ENCODE measurements at regions not wholly inside any gene's neighbourhood (a gene's known extent, or its start where the extent isn't known, plus 50 kb on each side); places are given as distances from the start of the nearest gene placed in this dataset.

DNA sequence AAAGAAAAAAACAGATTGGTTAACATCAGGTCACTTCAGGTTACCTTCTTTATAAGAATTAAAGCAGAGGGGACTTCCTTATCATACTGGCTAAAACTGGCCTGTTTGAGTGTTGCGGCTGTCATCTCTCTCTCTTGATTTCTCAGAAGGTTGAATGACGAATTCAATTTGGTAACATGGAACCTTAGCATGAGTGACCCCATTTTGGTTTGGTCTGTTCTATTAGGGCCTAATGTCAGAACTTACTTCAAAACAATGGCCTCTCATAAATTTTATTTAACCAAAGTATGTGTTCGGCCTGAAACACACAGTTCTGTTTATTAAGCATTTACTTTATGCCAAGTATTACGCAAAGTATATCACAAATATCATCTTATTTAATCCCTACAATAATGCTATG, 147.5 kb downstream of the CAAP1 start:
- TF ChIP-seq, protein P1, sequence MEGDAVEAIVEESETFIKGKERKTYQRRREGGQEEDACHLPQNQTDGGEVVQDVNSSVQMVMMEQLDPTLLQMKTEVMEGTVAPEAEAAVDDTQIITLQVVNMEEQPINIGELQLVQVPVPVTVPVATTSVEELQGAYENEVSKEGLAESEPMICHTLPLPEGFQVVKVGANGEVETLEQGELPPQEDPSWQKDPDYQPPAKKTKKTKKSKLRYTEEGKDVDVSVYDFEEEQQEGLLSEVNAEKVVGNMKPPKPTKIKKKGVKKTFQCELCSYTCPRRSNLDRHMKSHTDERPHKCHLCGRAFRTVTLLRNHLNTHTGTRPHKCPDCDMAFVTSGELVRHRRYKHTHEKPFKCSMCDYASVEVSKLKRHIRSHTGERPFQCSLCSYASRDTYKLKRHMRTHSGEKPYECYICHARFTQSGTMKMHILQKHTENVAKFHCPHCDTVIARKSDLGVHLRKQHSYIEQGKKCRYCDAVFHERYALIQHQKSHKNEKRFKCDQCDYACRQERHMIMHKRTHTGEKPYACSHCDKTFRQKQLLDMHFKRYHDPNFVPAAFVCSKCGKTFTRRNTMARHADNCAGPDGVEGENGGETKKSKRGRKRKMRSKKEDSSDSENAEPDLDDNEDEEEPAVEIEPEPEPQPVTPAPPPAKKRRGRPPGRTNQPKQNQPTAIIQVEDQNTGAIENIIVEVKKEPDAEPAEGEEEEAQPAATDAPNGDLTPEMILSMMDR (IDR thresholded peaks at IDR 0.05) = no peak
- TF ChIP-seq POLR2A (IDR thresholded peaks at IDR 0.05) = no peak
